GM23338 (cell line): ENCODE measurements at regions not wholly inside any gene's neighbourhood (a gene's known extent, or its start where the extent isn't known, plus 50 kb on each side); places are given as distances from the start of the nearest gene placed in this dataset.

ENCODE experiments used
- ATAC-seq: fragments of 200-7000 bp; cut with Tn5 transposase; 3 replicates; pipeline ENCODE4 v1.9.1; 2020
- DNase-seq: peaks from one replicate; pipeline ENCODE4 v3.0.0-alpha.2; 2015; ENCODE audit warnings: low spot score
- H2AFZ ChIP-seq: fragments of 200-600 bp; sonication (generic); 2 replicates; pipeline ENCODE4 v1.8.0; 2016; ENCODE audit warnings: antibody characterized with exemption, mild to moderate bottlenecking, moderate library complexity
- H3F3A ChIP-seq: fragments of 200-600 bp; sonication (generic); replicated peaks from 2 replicates; pipeline ENCODE4 v1.8.0; 2017; ENCODE audit warnings: antibody characterized with exemption, mixed run types, low read depth
- H3K27ac ChIP-seq: fragments of 200-600 bp; sonication (generic); 2 replicates; pipeline ENCODE4 v1.6.1; 2016; ENCODE audit warnings: low read depth
- H3K27me3 ChIP-seq: fragments of 200-600 bp; sonication (generic); 2 replicates; pipeline ENCODE4 v1.8.0; 2016; ENCODE audit warnings: mild to moderate bottlenecking, mixed run types, moderate library complexity; ENCODE audit not compliant: insufficient read depth
- H3K36me3 ChIP-seq: fragments of 200-600 bp; sonication (generic); 2 replicates; pipeline ENCODE4 v1.8.0; 2016; ENCODE audit warnings: mild to moderate bottlenecking; ENCODE audit not compliant: insufficient read depth
- H3K4me1 ChIP-seq: fragments of 200-600 bp; sonication (generic); 2 replicates; pipeline ENCODE4 v1.8.0; 2016; ENCODE audit warnings: mild to moderate bottlenecking, moderate library complexity; ENCODE audit not compliant: insufficient read depth
- H3K4me2 ChIP-seq: fragments of 200-600 bp; sonication (generic); 2 replicates; pipeline ENCODE4 v1.7.1; 2017; ENCODE audit warnings: mixed run types
- H3K4me3 ChIP-seq: fragments of 200-600 bp; sonication (generic); 2 replicates; pipeline ENCODE4 v1.6.1; 2016; ENCODE audit warnings: mixed run types
- H3K79me2 ChIP-seq: fragments of 200-600 bp; sonication (generic); replicated peaks from 2 replicates; pipeline ENCODE4 v1.8.0; 2017; ENCODE audit warnings: mild to moderate bottlenecking; ENCODE audit not compliant: insufficient read depth
- H3K9me2 ChIP-seq: fragments of 200-600 bp; sonication (generic); 2 replicates; pipeline ENCODE4 v1.8.0; 2017; ENCODE audit not compliant: insufficient read depth
- H4K20me1 ChIP-seq: fragments of 200-600 bp; sonication (generic); replicated peaks from 2 replicates; pipeline ENCODE4 v1.8.0; 2017; ENCODE audit warnings: mild to moderate bottlenecking; ENCODE audit not compliant: insufficient read depth
- H3K27ac Mint-ChIP-seq: 2 replicates; pipeline ENCODE4 v1.8.0; 2020; ENCODE audit warnings: inconsistent platforms, mild to moderate bottlenecking, moderate library complexity, mixed read lengths
- H3K27me3 Mint-ChIP-seq: 3 replicates; pipeline ENCODE4 v1.8.0; 2022; ENCODE audit warnings: low read depth, mild to moderate bottlenecking, moderate library complexity, mixed read lengths, inconsistent platforms; ENCODE audit not compliant: insufficient read depth, poor library complexity
- H3K36me3 Mint-ChIP-seq: 3 replicates; pipeline ENCODE4 v1.8.0; 2021; ENCODE audit warnings: low read depth, mild to moderate bottlenecking, inconsistent platforms, moderate library complexity, mixed read lengths
- H3K4me1 Mint-ChIP-seq: 3 replicates; pipeline ENCODE4 v1.8.0; 2020; ENCODE audit warnings: mild to moderate bottlenecking, inconsistent platforms, mixed read lengths
- H3K4me3 Mint-ChIP-seq: 3 replicates; pipeline ENCODE4 v1.8.0; 2021; ENCODE audit warnings: moderate library complexity, mild to moderate bottlenecking, inconsistent platforms, mixed read lengths
- H3K9me3 Mint-ChIP-seq: 3 replicates; pipeline ENCODE4 v1.8.0; 2020; ENCODE audit warnings: moderate library complexity, mild to moderate bottlenecking, inconsistent platforms, mixed read lengths
- CREB1 ChIP-seq: fragments of 250-450 bp; sonication (Bioruptor Pico); IDR thresholded peaks from 2 replicates; pipeline ENCODE4 v1.5.0; 2020; ENCODE audit warnings: low read depth, mild to moderate bottlenecking, moderate library complexity
- CTCF ChIP-seq, 2 experiments: fragments of 200-600 bp in 1 of 2; sonication (generic) in 1 of 2; conservative IDR thresholded peaks; 2 replicates each; pipeline versions ENCODE4 v1.5.1 to v1.6.1; 2016 to 2017; ENCODE audit warnings: antibody characterized with exemption in 2 of 2, low read depth in 2 of 2, mild to moderate bottlenecking in 2 of 2, moderate library complexity in 1 of 2
- ETS1 ChIP-seq: IDR thresholded peaks from 2 replicates; pipeline ENCODE4 v1.6.1; 2016; ENCODE audit warnings: antibody characterized with exemption
- EZH2 ChIP-seq: fragments of 200-600 bp; sonication (generic); IDR thresholded peaks from one replicate; pipeline ENCODE4 v1.8.0; 2017; ENCODE audit warnings: antibody characterized with exemption, mild to moderate bottlenecking, low read depth; ENCODE audit not compliant: unreplicated experiment
- EZH2phosphoT487 ChIP-seq: fragments of 200-600 bp; sonication (generic); IDR thresholded peaks from one replicate; pipeline ENCODE4 v1.8.1; 2018; ENCODE audit warnings: antibody characterized with exemption; ENCODE audit not compliant: unreplicated experiment
- JUNB ChIP-seq: IDR thresholded peaks from one replicate; pipeline ENCODE4 v1.6.1; 2016; ENCODE audit warnings: antibody characterized with exemption; ENCODE audit not compliant: unreplicated experiment
- REST ChIP-seq: IDR thresholded peaks from one replicate; pipeline ENCODE4 v1.6.1; 2018; ENCODE audit warnings: antibody characterized with exemption; ENCODE audit not compliant: unreplicated experiment
- STAT1 ChIP-seq: IDR thresholded peaks from one replicate; pipeline ENCODE4 v1.6.1; 2016; ENCODE audit warnings: antibody characterized with exemption; ENCODE audit not compliant: unreplicated experiment
- ZNF114 ChIP-seq: fragments of 250-450 bp; sonication (Bioruptor Pico); IDR thresholded peaks from 2 replicates; pipeline ENCODE4 v1.5.0; 2020; ENCODE audit warnings: mild to moderate bottlenecking, moderate library complexity

- no peak for TF ChIP-seq REST
- TF ChIP-seq STAT1, result no peak
- TF ChIP-seq EZH2, result no peak
- TF ChIP-seq CTCF (conservative IDR thresholded peaks at IDR 0.05; ENCODE audit: low read depth in 2 of 2), result no peak
- no peak for TF ChIP-seq JUNB
- TF ChIP-seq ZNF114 (CRISPR knock-in tag), result no peak
- no peak for TF ChIP-seq CREB1 (CRISPR knock-in tag)
- no peak for TF ChIP-seq EZH2phosphoT487
These were observed 110.2 kb upstream of the STX18 start (continued) for GRCh38 chr4:4651811-4652755.

- ATAC-seq (no peak), DNase-seq (no peak)
- H3K36me3 ChIP-seq, result no peaks in the 10 kb centered on the region
- Mint-ChIP-seq H3K9me3 (no peaks in the 10 kb centered on the region), H3K27ac (no peak overlapping the region), H3K4me3 (no peak overlapping the region), H3K27me3 (peaks cover 4% of the 10 kb centered on the region), H3K36me3 (peaks cover 4% of the 10 kb centered on the region; the same call in 1 of the 3 replicates), H3K4me1 (peaks cover 17% of the 10 kb centered on the region)
- no peaks in the 10 kb centered on the region for H3K79me2 ChIP-seq
- TF ChIP-seq CREB1 (CRISPR knock-in tag) (no peak), STAT1 (no peak), ETS1 (no peak)
- H3K4me2 ChIP-seq, result no peak overlapping the region
- peaks cover 12% of the 10 kb centered on the region for H3K4me1 ChIP-seq
- no peak overlapping the region for H3K27ac ChIP-seq
- H3K27me3 ChIP-seq, result no peaks in the 10 kb centered on the region
- 0 out of 2 replicates have a peak, but pooled peaks cover 3% of the 10 kb centered on the region for H3F3A ChIP-seq
- H2AFZ ChIP-seq, result no peak overlapping the region
- no peaks in the 10 kb centered on the region; the same call in 1 of the 2 replicates for H4K20me1 ChIP-seq
- H3K4me3 ChIP-seq, result no peak overlapping the region
- H3K9me2 ChIP-seq, result no peaks in the 10 kb centered on the region
These were observed 105.2 kb upstream of the STX18 start for GRCh38 chr4:4647041-4647440.
